HG02840 (cell line): ENCODE measurements at regions not wholly inside any gene's neighbourhood (a gene's known extent, or its start where the extent isn't known, plus 50 kb on each side); places are given as distances from the start of the nearest gene placed in this dataset.
A peak's percentile ranks its signal among the peaks of the same experiment; 100 is the strongest.

Source experiments
- ATAC-seq: cut with Tn5 transposase; IDR thresholded peaks from one replicate; pipeline ENCODE4 v1.9.1; 2021; ENCODE audit warnings: mild to moderate bottlenecking, moderate library complexity, moderate number of reproducible peaks; ENCODE audit not compliant: unreplicated experiment, low FRiP score

DNA sequence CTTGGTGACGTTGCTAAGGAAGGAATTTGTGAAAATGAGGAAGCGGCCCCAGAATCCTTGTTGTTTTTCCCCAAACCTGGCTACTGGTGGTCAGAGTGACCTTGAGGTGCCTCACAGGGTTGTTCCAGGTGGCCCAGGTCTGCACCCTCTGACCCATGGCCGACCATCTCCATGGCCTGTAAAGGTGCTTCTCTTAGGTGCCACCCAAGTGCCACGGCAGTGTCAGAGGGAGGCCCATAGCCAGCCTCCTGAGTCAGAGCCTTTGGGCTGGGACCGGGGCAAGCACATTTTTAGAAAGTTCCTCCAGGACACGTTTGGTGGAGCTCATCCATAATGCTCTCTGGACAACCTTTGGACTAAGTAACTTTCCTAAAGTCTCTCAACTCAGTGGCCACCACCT lies 83.9 kb upstream of the IRS2 start:
- ATAC-seq = no peak

DNA sequence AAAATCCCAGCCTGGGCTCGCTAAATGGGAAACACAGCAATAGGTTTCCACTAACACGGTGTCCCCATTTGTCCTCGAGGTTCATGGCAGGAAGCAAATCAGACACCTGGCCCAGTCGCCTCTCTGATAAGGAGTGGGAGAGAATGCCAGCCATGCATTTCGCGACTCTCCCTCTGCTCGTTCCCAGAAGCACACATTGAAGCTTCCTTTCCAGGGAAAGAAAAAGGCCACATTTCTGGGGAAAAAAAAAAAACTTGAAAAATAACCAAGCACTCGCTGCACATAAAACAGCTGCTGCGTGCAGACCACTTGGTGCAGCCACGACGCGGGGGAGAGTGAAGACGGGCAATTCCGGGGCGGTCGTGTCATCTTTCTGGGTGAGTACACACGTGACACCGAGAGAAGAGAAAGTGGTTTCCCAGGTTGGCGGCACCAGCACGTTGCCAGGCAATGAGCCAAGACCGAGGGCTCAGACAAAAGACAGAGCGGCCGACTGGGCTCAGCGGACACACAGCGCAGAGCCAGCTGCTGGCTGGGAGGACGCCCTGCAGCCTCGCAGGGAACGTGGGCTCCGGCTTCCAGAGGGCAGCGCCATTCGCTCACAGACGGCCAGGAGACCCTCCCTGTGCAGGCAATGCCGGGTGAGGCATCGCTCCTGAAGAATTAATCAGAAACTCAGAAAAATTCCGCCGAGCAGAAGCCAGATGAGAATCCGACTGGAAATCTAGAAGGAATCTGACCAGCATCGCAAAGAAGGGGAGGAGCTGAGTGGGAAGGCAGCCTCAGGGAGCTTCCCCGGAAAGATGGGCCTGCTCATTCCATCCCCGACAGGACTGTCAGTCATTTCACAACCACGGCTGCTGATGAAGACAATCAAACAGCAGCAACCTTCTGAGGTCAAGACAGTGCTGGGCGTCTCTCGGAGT lies 83.2 kb upstream of the IRS2 start:
- no peak for ATAC-seq

DNA sequence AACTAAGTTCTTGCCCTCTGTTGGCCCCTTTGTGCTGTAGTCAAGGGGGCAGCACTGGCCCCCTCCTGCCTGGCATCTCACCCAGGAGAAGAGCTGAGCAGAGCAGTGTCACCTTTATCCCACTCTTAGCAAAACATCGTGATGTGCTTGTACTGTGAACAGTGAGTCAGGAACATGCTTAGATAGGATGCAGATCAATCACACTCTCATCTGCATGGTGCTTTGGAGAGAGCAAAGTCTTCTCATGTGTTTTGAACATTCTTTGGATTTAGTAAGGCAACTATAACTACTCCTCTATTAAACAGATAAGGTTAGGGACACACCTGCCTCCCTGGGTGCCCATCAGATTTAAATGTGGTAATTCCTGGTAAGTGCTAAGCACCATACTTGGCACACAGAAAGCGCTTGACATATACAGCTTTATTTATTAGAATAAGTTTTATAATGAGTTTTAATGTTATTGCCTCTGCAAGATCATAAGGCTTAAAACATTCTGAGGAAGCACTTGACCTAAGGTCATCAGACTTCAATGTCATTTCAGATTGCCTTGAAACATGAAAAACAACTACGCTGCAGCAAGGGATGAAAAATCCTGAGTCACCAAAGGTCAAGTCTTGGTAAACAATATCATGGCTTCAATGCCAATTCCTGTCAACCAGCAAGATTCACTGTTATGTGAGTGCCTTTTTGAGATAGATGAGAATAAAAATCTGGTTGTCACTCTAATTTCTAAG lies 82.4 kb upstream of the IRS2 start:
- no peak for ATAC-seq

DNA sequence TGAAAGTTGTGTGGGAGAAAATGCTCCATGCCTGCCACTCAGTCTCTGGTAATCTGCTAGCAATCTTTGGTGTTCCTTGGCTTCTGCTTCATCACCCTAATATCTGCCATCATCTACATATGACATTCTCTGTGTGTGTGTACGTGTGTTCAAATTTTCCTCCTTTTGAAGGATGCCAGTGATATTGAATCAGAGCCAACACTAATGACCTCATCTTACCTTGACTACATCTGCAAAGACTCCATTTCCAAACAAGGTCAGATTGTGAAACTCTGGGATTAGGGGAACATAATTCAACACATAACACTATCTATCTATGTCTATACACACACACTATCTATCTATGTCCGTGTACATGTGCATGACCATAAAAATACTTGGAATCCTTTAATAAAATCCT lies 81.4 kb upstream of the IRS2 start:
- ATAC-seq = no peak

DNA sequence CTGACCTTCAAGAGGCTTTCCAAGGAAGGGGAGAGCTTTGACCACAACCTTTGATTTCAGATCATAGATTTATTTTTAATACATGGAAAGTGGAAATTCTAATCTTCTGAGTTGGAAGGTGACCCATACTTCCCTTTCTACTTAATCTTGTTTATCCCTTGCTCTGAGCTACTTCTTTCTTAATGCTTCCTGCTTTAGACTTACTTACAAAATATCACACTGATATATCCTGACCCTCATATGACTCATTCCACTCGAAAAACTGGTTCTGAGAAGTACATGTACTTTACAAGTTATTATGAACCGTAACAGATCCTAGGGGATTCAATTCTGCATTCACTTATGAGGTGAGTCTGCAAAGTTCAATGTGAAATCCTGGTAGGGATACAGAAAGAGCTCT lies 76.2 kb upstream of the IRS2 start:
- ATAC-seq = no peak

DNA sequence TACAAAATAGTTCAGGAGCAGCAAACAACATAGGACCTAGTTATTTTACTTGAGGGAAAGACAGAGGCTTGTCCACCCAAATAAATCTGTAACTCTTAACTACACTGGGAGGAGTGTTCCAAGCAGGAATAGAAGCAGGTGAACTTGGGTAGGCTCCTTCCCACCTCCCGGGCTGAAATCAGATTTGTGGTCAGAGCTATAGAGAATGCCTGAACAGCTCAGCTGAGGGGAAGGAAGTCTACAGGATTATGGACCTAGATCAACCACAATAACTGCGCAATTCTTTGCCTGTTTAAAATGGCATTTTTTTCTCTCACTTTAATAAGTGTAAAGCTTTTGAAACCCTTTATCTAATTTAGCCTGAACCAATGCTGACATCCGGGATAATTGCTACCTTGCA lies 73.5 kb upstream of the IRS2 start:
- no peak for ATAC-seq

DNA sequence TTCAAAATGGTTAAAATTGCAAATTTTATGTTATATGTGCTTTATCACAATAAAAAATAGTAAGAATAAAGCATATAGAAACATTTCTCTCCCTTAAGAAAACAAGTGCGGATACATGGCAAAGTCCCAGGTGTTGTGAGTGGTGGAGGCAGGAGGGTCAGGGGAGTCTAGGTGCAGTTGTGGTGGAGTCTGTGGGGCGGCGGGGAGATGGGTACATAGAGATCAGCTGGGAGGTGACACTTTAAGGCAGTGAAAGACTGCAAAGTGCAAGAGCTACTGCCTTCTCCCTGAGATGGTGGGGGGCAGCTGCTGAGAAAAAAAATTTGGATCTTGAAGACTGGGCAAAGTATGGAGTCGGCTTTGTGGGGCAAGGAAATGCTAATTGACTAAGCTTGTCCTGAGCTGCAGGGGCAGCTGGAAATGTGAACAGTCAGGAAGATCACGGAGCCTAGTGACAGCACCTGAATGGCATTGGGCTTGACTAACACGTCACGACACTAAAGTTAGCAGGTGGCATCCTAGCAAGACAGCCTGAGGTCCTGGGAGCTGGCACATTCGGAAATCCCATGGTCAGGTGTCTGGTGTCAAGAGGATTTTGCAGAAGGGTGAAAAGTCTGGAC lies 72.9 kb upstream of the IRS2 start:
- no peak for ATAC-seq

DNA sequence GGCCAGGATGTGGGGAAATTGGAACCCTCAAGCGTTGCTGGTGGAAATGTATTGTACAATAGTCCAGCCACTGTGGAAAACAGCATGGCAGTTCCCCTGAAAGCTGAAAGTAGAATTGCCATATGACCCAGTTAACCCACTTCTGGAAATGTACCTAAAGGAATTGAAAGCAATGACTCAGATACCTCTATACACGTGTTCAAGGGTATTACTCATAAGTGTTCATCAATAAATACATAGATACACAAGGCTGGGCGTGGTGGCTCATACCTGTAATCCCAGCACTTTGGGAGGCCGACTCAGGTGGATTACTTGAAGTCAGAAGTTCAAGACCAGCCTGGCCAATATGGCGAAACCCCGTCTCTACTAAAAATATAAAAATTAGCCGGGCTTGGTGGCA lies 71.9 kb upstream of the IRS2 start:
- no peak for ATAC-seq

DNA sequence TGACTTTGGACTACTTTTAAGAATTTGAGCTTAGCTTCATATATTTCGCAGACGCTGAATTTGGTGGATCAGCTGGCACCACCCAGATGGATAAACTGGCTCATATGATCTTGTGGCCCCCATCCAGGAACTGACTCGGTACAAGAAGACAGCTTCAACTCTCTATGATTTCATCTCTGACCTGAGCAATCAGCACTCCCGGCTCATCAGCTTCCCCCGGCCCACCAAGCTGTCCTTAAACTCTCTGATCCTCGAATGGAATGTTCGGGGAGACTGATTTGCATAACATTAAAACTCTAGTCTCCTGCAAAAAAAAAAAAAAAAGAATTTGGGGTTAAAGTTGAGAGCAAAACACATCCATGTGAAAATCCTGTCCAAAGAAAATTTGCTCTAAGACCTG lies 71.4 kb upstream of the IRS2 start:
- no peak for ATAC-seq

DNA sequence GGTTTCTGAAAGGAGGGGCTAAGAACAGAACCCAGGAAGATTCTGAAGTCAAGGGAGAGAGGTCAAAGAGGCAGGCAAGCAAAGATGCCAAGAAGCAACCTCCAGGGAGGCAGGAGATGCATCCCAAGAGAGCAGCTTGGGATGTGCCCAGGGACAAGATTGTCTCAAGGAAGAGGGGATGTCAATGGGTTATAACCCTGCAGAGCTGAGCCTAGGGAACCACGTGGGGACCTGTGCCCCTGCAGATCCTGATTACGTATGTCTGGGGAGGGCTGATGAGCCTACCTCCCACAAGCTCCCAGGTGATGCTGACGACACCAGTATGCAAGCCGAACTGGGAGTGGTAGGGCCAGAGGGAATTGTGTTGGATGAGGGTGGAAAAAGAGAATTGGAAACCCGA lies 70.9 kb upstream of the IRS2 start:
- ATAC-seq = no peak

DNA sequence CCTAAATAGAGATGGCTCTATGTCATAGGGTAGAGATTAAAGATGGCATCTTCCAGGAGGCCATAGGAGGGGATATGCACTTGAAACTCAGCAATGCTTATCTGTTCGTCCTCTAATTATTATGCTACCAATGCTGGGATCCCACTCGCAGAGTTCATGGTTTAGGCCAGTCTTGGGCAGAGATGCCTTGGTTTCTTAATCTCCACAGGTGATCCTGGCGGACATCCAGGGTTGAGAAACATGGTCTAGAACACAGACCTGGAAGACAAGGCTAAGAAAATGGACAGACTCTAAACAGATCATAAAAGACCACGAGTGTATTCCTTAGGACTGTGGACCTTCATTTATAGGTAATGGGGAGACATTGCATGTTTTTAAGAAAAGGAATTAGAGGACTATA lies 70.0 kb upstream of the IRS2 start:
- ATAC-seq = no peak

DNA sequence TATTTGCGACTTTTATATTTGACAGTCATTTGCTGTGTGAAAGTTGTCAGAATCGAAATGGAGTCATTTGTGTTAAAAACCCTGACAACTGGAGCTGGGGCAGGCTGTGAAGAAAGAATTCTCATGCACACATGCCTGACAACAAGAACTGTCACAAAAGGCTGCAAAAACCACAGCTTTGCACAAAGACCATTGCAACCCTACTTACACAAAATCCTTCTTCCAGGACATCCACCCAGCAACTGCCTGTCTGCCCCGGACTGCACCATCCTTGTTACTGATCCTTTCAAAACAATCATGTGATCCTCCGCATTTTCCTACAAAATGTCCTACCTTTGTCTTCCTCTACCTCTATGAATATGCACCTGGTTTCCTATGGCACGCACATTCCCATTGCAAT lies 66.8 kb upstream of the IRS2 start:
- no peak for ATAC-seq

DNA sequence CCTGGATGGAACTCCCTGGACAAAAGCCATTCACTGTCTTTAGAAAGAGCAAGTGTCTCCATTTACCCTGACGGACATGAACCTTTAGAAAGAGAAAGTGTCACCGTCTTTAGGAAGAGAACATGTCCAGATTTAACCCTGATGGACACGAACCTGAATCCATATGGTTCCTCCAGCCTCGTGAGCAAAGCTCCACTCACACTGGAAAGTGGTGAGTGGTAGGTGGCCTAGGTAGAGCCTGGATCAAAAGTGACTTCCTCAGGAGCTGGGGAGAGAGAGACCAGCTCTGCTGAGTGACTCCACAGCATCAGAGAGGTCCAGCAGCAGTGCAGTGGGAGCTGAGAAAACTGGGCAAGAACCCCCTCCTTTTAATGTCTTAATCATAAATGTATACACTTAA lies 59.8 kb upstream of the IRS2 start:
- no peak for ATAC-seq

DNA sequence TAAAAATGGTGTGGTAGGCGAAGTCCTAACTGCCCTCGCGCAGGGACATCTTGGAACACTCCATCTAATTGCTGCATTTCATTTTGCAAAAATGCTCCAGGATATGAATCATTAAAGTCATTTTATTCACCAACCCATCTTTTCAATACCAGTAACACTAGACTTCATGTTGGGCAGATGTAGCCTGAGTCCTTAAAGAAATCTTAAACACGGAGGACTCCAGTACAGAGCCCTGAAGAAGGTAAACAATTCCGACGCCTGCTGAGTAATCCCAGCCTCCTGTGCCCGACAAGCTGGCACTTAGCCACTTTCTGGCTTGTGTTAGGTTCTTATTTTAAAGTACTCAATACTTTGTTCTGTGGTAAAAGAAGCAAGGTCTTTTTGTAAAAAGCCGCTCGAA lies 58.0 kb upstream of the IRS2 start:
- ATAC-seq = no peak

DNA sequence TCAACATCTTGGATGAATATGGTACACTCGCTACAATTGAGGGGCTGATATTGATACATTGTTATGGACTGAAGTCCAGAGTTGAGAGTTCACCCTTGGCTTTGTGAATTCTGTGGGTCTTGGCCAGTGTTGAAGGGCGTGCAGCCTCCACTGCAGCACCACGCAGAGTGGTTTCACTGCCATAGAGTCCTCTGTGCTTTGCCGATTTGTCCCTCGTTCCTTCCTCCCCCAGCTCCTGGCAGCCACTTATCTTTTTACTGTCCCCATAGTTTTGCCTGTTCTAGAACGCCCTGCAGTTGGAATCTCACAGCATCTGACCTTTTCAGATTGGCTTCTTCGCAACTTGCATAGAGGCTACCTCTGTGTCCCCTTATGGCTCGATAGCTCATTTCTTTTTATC lies 57.3 kb upstream of the IRS2 start:
- ATAC-seq = no peak

DNA sequence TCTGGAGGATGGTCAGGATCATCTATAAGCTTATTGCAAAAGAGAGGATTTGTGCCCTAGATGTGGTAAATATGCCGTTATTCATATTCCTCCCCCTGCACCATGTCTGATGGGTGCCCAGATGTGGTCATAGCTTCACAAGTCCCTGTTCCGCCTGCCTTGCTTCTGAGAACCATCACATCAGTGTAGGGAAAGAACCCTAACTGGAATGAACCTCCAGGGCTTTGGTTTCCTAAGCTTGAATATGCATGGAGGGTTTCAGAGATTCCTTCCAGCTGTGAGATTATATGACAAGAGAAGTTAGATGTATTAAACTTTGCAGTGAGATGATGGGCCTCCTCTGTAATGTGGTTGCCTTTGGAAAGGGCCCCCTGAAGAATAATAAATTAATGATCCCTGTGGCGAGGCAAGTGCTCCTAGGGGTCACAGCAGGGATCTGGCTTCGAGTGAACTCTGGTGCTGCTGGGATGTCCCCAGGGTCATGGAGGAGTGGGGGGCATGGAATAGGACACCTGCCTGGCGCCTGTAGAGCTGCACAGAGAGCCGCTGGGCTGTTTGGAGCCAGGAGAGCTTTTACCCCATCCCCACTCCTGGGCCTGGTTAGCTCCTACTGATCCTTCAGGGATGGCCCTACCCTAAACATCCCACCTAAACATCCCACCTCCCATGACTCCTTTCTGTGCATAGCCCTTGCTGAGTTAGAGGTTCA lies 56.0 kb upstream of the IRS2 start:
- ATAC-seq = no peak

DNA sequence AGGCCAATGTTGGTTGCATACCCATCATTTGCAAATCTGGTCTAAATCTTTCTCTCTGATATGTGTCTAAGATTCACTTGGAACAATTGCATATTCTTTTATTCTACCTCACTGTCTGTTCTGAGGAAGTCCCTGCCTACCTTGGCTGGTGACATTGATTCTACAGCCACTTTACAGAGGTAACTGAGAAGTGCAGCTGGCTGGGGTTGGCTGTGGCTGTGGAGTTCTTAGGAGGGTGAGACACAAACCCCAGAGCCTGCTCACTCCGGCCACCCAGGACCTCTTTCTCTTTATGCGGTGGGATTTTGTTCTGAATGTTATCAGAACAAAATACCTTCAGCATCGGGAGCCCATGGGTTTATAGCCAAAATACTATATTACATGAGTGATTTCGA lies 54.5 kb upstream of the IRS2 start:
- no peak for ATAC-seq

DNA sequence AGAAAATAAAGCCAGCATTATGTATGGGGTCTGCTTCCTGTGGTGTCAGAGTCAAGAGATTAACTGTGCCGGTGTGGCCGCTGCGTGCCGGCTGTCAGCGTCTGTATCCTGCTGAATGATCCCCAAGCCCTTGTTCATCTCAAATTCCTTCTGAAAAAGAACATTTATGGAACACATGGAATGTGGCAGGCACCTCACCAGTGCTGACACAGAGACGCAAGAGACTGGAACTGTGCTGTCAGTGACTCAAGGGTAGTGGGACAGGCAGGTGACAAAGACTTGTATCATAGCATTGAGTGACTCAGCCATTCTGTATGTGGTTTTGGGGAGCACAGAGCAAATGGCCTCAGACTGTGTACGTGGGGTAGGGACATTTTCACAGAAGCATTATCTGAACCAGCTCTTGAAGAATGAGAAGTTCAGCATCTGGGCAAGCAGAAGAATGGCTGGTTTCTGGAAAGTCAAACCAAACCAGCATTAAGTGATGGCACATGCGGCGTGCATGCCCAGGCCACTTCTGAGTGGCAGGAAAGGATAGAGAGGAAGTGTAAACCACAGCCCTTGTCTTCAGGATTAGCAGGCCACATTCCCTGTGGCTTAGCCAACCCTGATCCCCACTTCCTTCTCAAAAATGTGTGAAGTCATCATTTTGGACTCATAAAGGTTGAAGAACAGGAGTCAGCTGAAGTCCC lies 54.0 kb upstream of the IRS2 start:
- ATAC-seq = no peak

DNA sequence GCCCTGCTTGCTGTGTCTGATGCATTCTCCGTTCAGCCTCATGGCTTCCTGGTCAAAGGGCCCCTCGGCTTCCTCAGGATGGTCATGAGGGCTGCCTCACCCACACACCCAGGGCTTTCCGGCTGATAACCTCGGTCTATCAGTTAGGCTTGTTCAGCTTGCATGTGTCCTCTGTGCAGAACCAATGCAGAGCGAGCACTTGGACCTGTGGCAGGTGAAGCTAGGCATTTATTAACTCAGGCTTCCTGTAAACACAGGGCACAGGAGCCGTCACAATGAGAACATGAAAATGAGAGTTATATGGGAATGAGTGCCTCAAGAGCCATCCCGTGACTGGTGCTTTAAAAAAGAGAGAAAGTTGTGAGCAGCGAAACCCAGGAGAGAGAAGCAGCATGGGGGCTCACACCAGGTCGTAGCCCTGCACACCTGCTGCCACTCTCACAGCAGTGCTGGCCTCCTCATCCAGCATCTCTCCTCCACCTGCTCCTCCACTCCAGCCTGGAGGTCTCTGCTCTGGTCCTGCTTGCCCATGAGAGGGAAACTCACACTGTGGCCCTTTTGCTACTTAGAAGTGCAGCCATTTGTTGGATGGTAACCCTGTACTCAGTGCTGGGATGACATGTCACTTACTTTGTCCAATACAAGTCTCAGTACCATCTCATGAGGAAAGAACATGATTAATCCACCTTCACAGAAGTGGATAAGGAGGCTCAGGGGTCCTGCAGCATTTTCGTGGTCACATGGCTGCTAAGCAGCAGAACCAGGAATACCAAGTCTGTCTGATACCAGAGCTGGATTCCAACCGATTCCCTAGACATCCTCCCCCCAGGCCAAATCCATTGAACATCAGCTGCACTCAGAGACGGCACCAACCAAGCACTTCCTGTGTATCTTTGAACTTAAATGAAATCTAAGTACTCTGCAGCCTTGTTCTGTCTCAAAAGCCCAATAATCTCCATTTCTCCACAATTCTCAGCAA lies 50.5 kb upstream of the IRS2 start:
- peak; percentile 65 for ATAC-seq
